NCI-H446 treated with DMSO at 0.1 percent for 48 hours (cell line): ENCODE measurements at regions not wholly inside any gene's neighbourhood (a gene's known extent, or its start where the extent isn't known, plus 50 kb on each side); places are given as distances from the start of the nearest gene placed in this dataset.
A peak's percentile ranks its signal among the peaks of the same experiment; 100 is the strongest.

Source experiments
- DNase-seq: peaks from one replicate; lab custom pipeline; 2025; lab: John Stamatoyannopoulos, UW

DNA sequence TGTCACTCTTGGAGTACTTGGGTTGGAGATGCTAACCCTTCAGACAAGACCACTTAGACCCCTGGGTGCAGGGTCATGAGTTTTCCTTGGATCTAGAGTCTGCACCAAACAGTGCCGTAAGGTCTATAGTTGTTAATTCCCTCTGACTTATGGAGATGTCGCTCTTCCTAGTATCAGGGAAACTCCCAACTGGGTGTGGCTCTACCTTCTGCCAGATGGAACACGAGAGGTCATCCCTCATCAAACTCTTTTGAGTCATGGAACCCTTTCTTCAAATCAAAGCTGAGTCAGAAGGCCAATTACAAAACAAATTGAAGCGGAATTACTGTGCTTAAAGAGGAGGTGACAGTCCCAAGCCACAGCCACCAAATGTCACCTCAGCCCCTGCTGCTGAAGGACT is 514.9 kb upstream of the PROK2 start:
- no peak for DNase-seq

DNA sequence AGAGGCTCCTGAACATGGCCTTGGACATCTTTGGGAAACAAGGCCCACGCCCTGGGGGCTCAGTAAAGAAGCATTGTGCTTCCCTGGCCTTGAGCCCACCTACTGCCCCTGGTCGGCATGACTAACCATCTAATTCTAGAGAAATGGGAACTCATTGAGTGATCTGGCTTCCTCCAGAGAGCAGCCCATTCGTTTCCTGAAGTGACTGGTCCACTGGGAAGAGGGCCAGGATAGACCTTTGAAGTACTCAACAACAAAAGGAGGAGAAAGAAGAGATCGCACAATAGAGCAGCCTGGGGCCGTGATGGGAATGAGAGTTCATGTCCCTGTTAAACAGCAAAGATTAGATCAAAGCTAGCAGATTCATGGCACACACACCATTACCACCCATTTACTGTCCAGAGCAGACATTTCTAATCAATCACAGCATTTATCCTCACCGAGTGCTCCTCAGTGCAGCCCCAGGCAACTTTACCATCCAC is 514.4 kb upstream of the PROK2 start:
- no peak for DNase-seq

- no peak for DNase-seq
Observed at GRCh38 chr3:72298201-72299152, 513.5 kb upstream of the PROK2 start.

DNA sequence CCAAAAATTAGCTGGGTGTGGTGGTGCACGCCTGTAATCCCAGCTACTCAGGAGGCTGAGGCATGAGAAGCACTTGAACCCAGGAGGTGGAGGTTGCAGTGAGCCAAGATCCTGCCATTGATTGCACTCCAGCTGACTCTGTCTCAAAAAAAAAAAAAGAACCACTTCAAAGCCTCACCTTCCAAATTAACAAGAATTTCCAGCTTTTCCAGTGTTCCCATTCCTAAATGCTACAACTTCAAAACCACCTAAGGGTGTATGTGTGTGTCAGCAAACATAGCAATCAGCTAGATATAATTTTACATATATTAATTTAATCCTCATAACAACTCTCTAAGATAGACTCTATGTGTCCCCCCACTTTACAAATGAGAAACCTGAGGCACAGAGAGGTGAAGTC is 512.5 kb upstream of the PROK2 start:
- DNase-seq: no peak

GRCh38 chr3:72296477-72297111 is 511.6 kb upstream of the PROK2 start:
- no peak for DNase-seq

- DNase-seq: no peak
Observed at GRCh38 chr3:72295962-72296450, 511.1 kb upstream of the PROK2 start.

DNA sequence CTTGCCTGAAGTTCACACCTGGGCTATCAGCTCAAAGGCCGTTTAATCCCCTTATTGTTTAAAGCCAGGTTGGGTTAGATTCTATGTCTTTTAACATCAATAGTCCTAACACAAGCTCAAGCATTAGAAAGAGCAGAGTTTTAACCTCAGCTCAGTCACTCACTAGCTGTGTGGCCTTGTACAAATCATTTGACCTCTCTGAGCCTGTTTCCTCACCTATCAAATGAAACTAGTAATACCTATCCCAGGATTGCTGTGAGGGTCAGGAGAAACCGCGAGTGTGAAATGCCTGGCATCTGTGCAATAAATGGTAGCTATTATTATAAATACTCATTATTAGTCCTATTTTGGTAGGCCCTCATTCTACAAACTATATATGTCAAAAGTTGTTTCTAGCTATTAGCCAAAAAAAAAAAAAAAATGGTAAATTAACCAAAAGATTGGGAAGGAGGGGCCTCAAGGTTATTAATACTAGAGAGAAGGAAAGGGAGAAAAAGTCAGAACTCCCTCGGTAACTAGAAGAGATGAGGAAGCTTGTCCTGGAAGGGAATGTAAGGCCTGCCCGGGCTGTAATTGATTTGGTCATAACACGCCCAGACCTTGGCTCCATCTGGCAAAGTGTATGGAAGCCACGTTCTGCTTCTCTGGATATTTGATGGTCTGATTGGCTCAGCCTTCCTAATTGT is 510.5 kb upstream of the PROK2 start:
- DNase-seq: peak; percentile 19

DNA sequence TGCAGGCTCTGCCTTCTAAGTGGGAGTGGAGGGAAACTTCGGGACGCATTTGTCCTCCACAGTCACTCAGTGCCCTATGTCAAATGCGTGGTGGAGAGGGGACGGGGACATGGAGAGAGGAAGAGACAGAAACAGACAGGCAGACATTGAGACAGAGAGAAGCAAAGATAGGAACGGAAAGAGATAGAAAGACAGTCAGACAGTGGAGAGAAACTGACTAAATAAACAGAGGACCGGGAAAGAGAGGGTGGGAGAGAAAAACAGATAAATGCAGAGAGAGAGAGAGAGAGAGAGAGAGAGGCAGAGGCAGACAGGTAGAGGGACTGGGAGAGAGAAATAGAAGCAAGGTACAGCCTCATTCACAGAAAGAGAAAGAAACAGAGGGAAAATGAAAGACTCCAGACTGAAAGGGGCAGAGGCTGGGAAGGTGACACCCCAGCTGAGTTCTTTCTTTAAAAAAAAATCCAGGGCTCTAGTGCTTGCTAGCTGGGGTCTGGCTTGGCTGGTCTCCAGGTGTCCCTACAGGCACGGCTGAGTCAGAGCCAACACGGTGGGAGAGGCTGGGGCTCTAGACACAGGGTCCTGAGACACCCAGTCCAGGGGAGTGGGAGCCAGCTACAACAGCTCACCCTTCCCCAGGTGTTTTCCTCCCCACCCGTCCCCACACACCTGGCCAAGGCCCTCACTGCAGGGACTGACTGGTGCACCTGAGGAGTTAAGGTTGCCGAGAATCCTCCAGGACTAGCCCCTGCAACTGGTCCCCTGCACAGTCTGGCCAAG is 506.1 kb upstream of the PROK2 start:
- no peak for DNase-seq

DNA sequence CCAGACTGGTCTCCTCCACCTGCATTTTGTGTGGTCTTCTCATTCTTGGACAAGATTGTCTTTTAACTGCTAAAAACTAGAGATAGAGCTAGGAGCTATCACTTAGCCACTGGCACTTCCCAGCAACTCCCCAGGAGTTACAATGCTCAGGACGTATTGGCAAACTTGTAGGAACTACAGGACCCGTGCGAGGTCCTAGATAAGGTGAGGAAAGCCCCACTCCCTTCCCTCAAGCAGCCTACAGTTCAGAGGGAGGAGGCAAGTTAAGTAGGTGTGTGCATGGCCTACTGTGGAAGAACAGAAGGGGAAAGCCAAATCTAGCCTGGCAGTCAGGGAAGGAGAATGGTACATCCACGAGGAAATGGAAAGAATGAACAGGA is 504.7 kb upstream of the PROK2 start:
- DNase-seq: no peak

GRCh38 chr3:72288955-72289691 is 504.2 kb upstream of the PROK2 start:
- DNase-seq: no peak

DNA sequence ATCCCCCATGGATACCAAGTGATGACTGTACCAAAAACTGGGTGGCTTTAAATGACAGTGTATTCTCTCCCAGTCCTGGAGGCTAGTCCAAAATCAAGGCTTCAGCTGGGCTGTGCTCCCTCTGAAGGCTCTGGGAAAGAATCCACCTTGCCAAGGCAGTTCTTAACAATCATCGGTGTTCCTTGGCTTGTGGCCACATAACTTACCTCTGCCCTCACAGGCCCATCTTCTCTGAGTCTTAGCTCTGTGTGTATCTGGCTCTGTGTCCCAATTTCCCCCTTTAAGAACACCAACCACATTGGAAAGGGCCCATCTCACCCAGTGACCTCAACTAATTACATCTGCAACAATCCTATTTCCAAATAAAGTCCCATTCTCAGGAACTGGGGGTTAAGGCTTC is 503.0 kb upstream of the PROK2 start:
- DNase-seq: no peak

- DNase-seq: no peak
Observed at GRCh38 chr3:72285502-72285901, 500.6 kb upstream of the PROK2 start.

DNA sequence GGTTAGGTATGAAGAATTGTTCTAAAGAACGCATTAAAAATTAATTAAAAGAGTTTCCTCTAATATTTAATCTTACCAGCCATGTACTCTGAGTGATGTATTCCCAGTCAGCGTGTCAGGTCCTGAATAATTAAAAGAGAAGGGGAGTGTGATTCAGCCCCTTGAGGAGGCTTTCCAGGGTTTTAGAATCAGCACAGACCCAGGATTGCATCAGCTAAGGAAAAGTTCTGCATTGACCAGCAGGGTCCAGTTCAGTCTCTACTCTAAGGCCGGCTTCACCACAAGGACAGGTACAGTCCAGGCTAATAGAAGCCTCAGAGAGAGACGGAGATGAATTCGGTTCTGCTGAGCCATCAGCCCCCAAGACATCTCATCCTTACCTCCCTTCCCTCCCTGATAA is 499.5 kb upstream of the PROK2 start:
- DNase-seq: no peak

- DNase-seq: no peak
Observed at GRCh38 chr3:72282918-72283317, 498.0 kb upstream of the PROK2 start.

DNA sequence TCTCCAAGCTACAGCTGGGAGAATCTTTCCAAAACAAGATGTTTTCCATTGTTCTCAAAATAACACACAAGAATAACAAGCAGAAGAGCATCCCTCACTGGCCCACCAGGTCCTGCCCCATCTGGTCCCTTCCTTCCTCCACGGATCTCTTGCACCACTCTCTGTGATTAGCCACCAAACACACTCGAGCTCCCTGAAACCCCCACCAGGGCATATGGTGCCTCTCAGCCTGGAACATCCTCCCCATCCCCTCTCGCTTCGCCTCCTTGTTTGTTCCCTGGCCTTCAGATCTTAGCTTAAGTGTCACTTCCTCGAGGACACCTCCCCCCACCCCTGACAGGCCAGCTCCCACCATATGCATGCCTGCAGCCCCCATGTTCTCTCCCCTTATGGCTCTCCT is 496.6 kb upstream of the PROK2 start:
- no peak for DNase-seq

- no peak for DNase-seq
Observed at GRCh38 chr3:72280876-72281275, 495.9 kb upstream of the PROK2 start.

DNA sequence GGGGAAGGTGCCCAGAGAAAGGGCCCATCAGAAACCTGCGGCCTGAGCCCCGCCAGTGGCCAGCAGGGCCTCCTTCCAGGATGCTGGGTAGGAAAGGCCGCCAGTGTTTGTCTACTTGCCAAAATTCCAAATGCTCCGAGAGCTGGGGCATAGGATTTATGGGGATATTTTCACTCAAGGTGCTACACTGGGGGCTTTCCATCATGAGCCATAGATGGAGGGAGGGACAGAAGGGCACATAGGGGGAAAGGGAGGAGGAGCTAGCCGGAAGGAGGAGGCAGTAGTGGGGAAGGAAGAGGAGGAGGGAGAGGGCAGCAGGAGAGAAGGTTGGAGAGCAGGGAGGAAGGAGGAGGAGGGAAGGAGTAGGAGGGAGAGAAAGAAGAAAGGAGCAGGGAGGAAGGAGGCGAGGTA is 494.7 kb upstream of the PROK2 start:
- DNase-seq: no peak

DNA sequence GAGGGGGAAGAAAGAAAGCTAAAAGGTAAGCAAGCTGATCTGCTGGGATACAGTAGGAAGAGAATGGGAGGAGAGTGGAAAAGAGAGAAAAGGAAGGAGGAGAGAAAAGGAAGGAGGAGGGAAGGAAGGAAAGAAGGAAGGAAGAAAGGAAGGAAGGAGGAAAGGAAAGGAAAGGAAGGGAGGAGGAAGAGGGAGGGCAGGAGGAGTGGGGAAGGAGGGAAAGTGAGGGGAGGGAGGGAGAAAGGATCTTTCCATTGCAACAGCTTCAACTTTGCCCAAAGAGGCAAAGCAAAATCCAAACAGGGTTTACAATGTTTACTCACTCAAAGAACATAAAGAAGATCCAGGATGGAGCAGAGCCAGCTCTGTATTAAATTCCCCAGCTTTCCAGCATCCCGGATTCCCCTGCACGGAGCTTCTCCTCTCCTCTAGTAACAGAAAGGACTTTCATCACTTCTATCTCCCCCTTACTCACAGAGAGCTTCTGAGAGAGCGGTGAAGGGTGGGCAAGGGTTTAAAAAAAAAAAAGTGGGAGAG is 494.2 kb upstream of the PROK2 start:
- DNase-seq: no peak

- DNase-seq: no peak
Observed at GRCh38 chr3:72278349-72279067, 493.6 kb upstream of the PROK2 start.

GRCh38 chr3:72277710-72278109 is 492.8 kb upstream of the PROK2 start:
- no peak for DNase-seq
